ENCODE measurements at regions not wholly inside any gene's neighbourhood (a gene's known extent, or its start where the extent isn't known, plus 50 kb on each side); places are given as distances from the start of the nearest gene placed in this dataset.

GRCh38 chr9:78778861-78779374 lies 482.0 kb downstream of the PSAT1 start:
- no peak for TF ChIP-seq CTCF (IDR thresholded peaks at IDR 0.05; ENCODE audit: low read depth, low read length)
- no peak for TF ChIP-seq EZH2phosphoT487 (IDR thresholded peaks at IDR 0.05; ENCODE audit: low read depth)
